NCI-H1930 (cell line): ENCODE measurements at regions not wholly inside any gene's neighbourhood (a gene's known extent, or its start where the extent isn't known, plus 50 kb on each side); places are given as distances from the start of the nearest gene placed in this dataset.
"Not testable (repeated sequence)": the region's sequence is repeated elsewhere in the genome, so short reads cannot be mapped to it uniquely, and the experiment has no call there.

Source experiments
- DNase-seq, 2 experiments: peaks; one replicate each; lab custom pipeline; 2025; lab: John Stamatoyannopoulos, UW

- DNase-seq = no peak
Observed at GRCh38 chr7:69328516-69328915, 269.8 kb upstream of the AUTS2 start.

GRCh38 chr7:69334701-69335100 lies 263.6 kb upstream of the AUTS2 start:
- no peak for DNase-seq

DNA sequence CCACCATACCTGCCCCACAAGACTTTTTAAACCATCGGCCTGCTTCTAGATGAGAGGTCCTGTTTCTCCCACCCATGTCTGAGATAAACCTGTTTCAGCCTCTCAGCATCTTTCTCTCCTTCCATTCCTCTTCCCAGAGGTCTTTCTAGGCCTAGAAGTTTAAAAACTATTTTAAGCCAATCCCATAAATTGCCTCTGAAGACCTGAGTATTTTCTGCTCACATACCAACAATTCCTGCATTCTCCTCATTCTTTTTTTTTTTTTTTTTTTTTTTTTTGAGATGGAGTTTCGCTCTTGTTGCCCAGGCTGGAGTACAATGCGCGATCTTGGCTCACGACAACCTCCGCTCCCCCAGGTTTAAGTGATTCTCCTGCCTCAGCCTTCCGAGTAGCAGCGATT lies 262.9 kb upstream of the AUTS2 start:
- DNase-seq = no peak

DNA sequence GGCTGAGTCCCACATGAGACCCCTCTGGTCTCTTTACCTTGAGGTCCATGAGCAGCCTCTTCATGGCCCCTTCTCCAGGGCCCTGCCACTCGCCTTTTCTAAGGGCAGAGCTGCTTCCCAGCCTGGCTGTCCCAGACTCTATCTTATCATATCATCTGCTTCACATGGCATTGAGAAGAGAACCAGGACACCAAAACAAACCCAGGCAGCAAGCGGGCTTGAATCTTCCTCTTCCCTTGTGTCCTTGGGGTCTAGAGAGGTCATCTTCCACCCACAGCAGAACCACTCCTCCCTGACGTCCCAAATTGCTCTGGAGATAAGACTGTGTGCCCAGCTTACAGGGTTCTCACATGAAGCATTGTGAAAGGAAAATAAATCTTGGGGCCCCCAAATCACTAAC lies 261.3 kb upstream of the AUTS2 start:
- DNase-seq = no peak

DNA sequence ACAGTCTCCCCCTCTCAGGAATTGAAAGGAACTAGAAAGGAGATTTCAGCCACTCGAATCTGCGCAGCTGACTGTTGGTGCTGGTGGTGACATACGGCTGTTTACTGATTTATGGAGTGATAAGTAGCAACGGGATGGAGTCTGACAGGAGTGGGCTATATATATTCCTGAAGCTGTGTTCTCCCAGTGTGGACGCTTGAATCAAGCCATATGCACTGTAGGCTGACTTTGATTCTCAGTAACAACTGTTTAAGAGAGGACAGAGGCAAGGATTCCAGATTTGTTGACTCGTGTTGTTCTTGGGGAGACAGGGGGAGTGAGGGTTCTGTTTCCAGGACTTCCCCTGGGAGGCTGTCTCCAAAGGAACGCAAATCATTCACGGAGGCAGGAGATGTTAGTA lies 260.1 kb upstream of the AUTS2 start:
- DNase-seq = no peak

DNA sequence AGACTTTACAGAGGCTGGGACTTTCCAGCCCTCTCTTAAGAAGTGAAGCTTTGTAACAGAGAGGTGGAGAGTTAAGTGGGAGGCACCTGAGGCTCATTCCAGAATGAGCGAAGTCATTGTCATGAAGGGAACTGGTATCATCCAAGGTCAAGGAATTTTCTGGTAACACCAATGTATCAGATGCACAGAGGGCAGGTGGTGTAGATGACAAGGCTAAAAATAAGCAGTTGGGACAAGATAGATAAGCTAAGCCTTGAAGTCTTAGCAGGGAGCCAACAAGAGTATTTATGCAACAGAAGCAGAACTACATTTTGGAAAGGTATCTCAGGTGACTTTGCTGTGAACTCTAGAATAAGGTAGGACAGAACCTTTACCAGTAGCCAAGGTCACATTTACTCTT lies 257.0 kb upstream of the AUTS2 start:
- DNase-seq = no peak

DNA sequence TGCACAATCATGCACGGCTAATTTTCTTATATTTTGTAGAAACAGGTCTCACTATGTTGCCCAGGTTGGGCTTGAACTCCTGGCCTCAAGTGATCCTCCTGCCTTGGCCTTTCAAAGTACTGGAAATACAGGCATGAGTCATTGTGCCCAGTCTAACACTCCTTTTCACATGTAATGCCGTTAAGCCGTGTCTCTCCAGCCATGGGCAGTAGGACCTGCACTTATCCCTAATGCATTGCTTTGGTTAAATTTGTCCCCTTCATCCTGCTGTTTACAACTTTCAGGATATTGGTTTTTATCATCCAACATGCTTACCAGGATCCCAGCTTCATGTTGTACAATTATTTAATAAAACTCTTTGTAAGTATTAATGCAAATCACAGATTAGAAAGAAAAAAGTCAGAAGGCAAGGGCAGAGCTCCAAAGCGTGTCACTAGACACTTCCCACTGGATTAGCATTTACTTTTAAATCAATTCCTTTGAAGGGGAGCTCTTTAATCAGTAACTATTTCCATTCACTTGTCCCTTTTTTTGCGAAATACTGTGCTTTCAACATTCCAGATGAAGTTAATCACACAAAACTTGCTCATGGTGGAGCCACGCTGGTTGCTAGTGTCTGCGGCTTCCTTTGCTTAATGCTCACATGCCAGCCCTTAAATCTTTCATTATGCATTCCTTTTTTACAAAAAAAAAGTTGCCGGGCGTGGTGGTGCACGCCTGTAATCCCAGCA lies 256.0 kb upstream of the AUTS2 start:
- no peak for DNase-seq

GRCh38 chr7:69349291-69349690 lies 249.0 kb upstream of the AUTS2 start:
- DNase-seq = no peak

GRCh38 chr7:69358163-69358821 lies 240.0 kb upstream of the AUTS2 start:
- no peak for DNase-seq

- DNase-seq = no peak
Observed at GRCh38 chr7:69359003-69359700, 239.1 kb upstream of the AUTS2 start.

- DNase-seq = no peak
Observed at GRCh38 chr7:69360913-69361312, 237.4 kb upstream of the AUTS2 start.

DNA sequence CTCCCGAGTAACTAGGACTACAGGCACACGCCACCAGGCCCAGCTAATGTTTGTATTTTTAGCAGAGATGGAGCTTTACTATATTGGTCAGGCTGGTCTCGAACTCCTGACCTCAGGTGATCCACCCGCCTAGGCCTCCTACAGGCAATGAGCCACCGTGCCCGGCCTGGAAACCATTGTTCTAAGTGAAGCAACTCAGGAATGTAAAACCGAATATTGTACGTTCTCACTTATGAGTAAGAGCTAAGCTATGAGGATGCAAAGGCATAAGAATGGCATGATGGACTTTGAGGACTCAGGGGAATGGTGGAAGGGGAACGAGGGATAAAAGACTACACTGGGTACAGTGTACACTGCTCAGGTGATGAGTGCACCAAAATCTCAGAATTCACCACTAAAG lies 235.1 kb upstream of the AUTS2 start:
- DNase-seq = no peak

GRCh38 chr7:69364813-69365643 lies 233.2 kb upstream of the AUTS2 start:
- no peak for DNase-seq

GRCh38 chr7:69365651-69366192 lies 232.6 kb upstream of the AUTS2 start:
- no peak for DNase-seq

DNA sequence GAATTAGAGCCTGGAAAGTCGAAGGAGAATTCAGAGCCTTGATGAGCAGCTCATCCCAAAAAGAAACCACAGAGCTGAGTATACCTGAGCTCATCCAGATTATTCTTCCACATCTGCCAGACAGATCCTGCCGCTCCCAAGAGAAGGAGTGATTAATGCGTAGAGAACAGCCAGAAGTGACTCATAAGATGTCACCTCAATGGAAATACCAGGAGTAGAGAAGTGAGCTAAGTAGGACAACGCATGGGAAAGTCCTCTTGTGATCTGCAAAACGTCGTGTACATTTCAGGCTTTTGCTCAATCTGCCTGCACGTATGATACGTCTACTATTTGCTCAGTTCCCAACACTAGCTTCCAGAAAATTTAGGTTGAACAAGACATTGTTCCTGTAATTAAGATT lies 230.5 kb upstream of the AUTS2 start:
- DNase-seq = no peak

- no peak for DNase-seq
Observed at GRCh38 chr7:69373171-69374043, 224.9 kb upstream of the AUTS2 start.

GRCh38 chr7:69374044-69374425 lies 224.2 kb upstream of the AUTS2 start:
- no peak for DNase-seq

GRCh38 chr7:69377191-69377590 lies 221.1 kb upstream of the AUTS2 start:
- DNase-seq = no peak

- no peak for DNase-seq
Observed at GRCh38 chr7:69388452-69389137, 209.7 kb upstream of the AUTS2 start.

GRCh38 chr7:69389216-69389615 lies 209.1 kb upstream of the AUTS2 start:
- no peak for DNase-seq

DNA sequence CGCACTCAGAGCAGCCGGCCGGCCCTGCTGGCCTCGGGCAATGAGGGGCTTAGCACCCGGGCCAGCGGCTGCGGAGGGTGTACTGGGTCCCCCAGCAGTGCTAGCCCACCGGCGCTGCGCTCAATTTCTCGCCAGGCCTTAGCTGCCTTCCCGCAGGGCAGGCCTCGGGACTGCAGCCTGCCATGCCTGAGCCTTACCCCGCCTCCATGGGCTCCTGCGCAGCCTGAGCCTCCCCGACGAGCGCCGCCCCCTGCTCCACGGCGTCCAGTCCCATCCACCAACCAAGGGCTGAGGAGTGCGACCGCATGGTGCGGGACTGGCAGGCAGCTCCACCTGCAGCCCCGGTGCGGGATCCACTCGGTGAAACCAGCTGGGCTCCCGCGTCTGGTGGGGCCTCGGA lies 204.4 kb upstream of the AUTS2 start:
- not testable (repeated sequence) for DNase-seq
